ENCODE measurements at regions not wholly inside any gene's neighbourhood (a gene's known extent, or its start where the extent isn't known, plus 50 kb on each side); places are given as distances from the start of the nearest gene placed in this dataset.
"Not testable (repeated sequence)": the region's sequence is repeated elsewhere in the genome, so short reads cannot be mapped to it uniquely, and the experiment has no call there.

- DNase-seq (ENCODE audit: low read depth), result no peak
- no peak overlapping the region for H3K4me3 ChIP-seq (ENCODE audit: low read depth, low read length)
- TF ChIP-seq CTCF (IDR thresholded peaks at IDR 0.05; ENCODE audit: control insufficient read depth, extremely low read depth, insufficient read depth), result no peak
Observed at GRCh38 chr5:101662263-101662662, 633.8 kb downstream of the SLCO4C1 start.

GRCh38 chr5:101658433-101658832 lies 637.7 kb downstream of the SLCO4C1 start:
- DNase-seq (ENCODE audit: low read depth), result no peak
- H3K4me3 ChIP-seq (ENCODE audit: low read depth, low read length), result no peak overlapping the region
- no peak for TF ChIP-seq CTCF (IDR thresholded peaks at IDR 0.05; ENCODE audit: control insufficient read depth, extremely low read depth, insufficient read depth)

- no peak for DNase-seq (ENCODE audit: low read depth)
- H3K4me3 ChIP-seq (ENCODE audit: low read depth, low read length), result no peak overlapping the region
- no peak for TF ChIP-seq CTCF (IDR thresholded peaks at IDR 0.05; ENCODE audit: control insufficient read depth, extremely low read depth, insufficient read depth)
Observed at GRCh38 chr5:101653996-101654395, 642.1 kb downstream of the SLCO4C1 start.

- no peak for DNase-seq (ENCODE audit: low read depth)
- TF ChIP-seq CTCF (IDR thresholded peaks at IDR 0.05; ENCODE audit: control insufficient read depth, extremely low read depth, insufficient read depth), result no peak
- no peak overlapping the region for H3K4me3 ChIP-seq (ENCODE audit: low read depth, low read length)
Observed at GRCh38 chr5:101647861-101648260, 648.2 kb downstream of the SLCO4C1 start.

- no peak for TF ChIP-seq CTCF (IDR thresholded peaks at IDR 0.05; ENCODE audit: control insufficient read depth, extremely low read depth, insufficient read depth)
- DNase-seq (ENCODE audit: low read depth), result no peak
Observed at GRCh38 chr5:101643794-101644193, 652.3 kb downstream of the SLCO4C1 start.

GRCh38 chr5:101637599-101637998 lies 658.5 kb downstream of the SLCO4C1 start:
- no peak overlapping the region for H3K4me3 ChIP-seq (ENCODE audit: low read depth, low read length)
- TF ChIP-seq CTCF (IDR thresholded peaks at IDR 0.05; ENCODE audit: control insufficient read depth, extremely low read depth, insufficient read depth), result no peak
- no peak for DNase-seq (ENCODE audit: low read depth)

More at GRCh38 chr5:101643794-101644193, 652.3 kb downstream of the SLCO4C1 start:
- H3K4me3 ChIP-seq (ENCODE audit: low read depth, low read length), result no peak overlapping the region

- DNase-seq (ENCODE audit: low read depth); H3K4me3 ChIP-seq (ENCODE audit: low read depth, low read length): not testable (repeated sequence)
Observed at GRCh38 chr5:101627770-101628169, 668.3 kb downstream of the SLCO4C1 start.
